Nephron progenitor cell (in vitro differentiated cells): ENCODE measurements at regions not wholly inside any gene's neighbourhood (a gene's known extent, or its start where the extent isn't known, plus 50 kb on each side); places are given as distances from the start of the nearest gene placed in this dataset.
"Not testable (repeated sequence)": the region's sequence is repeated elsewhere in the genome, so short reads cannot be mapped to it uniquely, and the experiment has no call there.

ENCODE experiments used
- DNase-seq: peaks from one replicate; pipeline ENCODE4 v3.0.0; 2021
- H3K27ac Mint-ChIP-seq: 2 replicates; pipeline ENCODE4 v1.8.0; 2021; ENCODE audit warnings: mild to moderate bottlenecking, moderate library complexity, mixed read lengths
- H3K27me3 Mint-ChIP-seq: 2 replicates; pipeline ENCODE4 v1.8.0; 2021; ENCODE audit warnings: mild to moderate bottlenecking, low read depth, mixed read lengths; ENCODE audit not compliant: poor library complexity
- H3K36me3 Mint-ChIP-seq: 2 replicates; pipeline ENCODE4 v1.8.0; 2021; ENCODE audit warnings: low read depth, mixed read lengths
- H3K4me1 Mint-ChIP-seq: 2 replicates; pipeline ENCODE4 v1.8.0; 2021; ENCODE audit warnings: mixed read lengths
- H3K4me3 Mint-ChIP-seq: 2 replicates; pipeline ENCODE4 v1.8.0; 2021; ENCODE audit warnings: mild to moderate bottlenecking, moderate library complexity, mixed read lengths
- H3K9me3 Mint-ChIP-seq: 2 replicates; pipeline ENCODE4 v1.8.0; 2021; ENCODE audit warnings: mild to moderate bottlenecking, moderate library complexity, mixed read lengths
- CTCF ChIP-seq: fragments of 200-600 bp; sonication (generic); IDR thresholded peaks from 2 replicates; pipeline ENCODE4 v1.5.0; 2021; ENCODE audit warnings: antibody characterized with exemption

GRCh38 chr5:163731256-163731655, 225.8 kb downstream of the MAT2B start:
- peaks cover 8% of the 10 kb centered on the region for H3K4me1 Mint-ChIP-seq
- H3K27me3 Mint-ChIP-seq = no peaks in the 10 kb centered on the region
- no peak for DNase-seq
- no peak overlapping the region for H3K4me3 Mint-ChIP-seq
- no peak overlapping the region for H3K27ac Mint-ChIP-seq
- no peaks in the 10 kb centered on the region for H3K9me3 Mint-ChIP-seq
- no peak for TF ChIP-seq CTCF
- H3K36me3 Mint-ChIP-seq = no peaks in the 10 kb centered on the region

DNA sequence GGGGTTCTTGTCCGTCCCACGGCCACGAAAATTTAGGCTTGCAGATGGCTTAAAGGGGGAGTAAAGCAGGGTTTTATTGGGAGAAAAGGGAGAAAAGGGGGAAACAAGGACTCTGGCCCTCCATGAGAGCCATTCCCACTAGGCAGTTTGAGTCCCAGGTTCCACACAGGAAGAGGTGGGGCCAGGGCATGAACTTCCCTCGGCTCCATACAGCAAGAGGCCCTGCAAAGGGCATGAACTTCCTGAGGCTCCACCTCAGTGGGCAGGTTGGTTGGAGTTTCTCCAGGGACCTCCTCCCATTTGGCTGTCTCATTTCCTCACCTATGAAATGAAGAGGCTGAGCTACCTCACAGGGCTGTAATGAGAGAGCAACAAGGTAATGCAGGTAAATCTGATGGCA, 229.7 kb downstream of the MAT2B start:
- peaks cover 8% of the 10 kb centered on the region for H3K4me1 Mint-ChIP-seq

GRCh38 chr5:163747586-163747985, 242.2 kb downstream of the MAT2B start:
- Mint-ChIP-seq H3K4me3 (no peak overlapping the region), H3K9me3 (peaks cover 6% of the 10 kb centered on the region), H3K27ac (no peak overlapping the region), H3K4me1 (no peaks in the 10 kb centered on the region), H3K27me3 (no peaks in the 10 kb centered on the region), H3K36me3 (no peaks in the 10 kb centered on the region)
- no peak for DNase-seq
- no peak for TF ChIP-seq CTCF

More for the DNA sequence above, 229.7 kb downstream of the MAT2B start:
- no peak overlapping the region for H3K27ac Mint-ChIP-seq
- H3K9me3 Mint-ChIP-seq = no peaks in the 10 kb centered on the region
- TF ChIP-seq CTCF = no peak
- H3K4me3 Mint-ChIP-seq = no peak overlapping the region
- no peak for DNase-seq
- H3K27me3 Mint-ChIP-seq = no peaks in the 10 kb centered on the region
- H3K36me3 Mint-ChIP-seq = no peaks in the 10 kb centered on the region

GRCh38 chr5:163748934-163749333, 243.5 kb downstream of the MAT2B start:
- no peaks in the 10 kb centered on the region for H3K36me3 Mint-ChIP-seq
- peaks cover 6% of the 10 kb centered on the region for H3K9me3 Mint-ChIP-seq
- no peak for DNase-seq
- no peak overlapping the region for H3K4me3 Mint-ChIP-seq
- TF ChIP-seq CTCF = no peak
- no peaks in the 10 kb centered on the region for H3K4me1 Mint-ChIP-seq
- no peak overlapping the region for H3K27ac Mint-ChIP-seq
- H3K27me3 Mint-ChIP-seq = no peaks in the 10 kb centered on the region

- H3K27ac Mint-ChIP-seq, H3K9me3 Mint-ChIP-seq, H3K27me3 Mint-ChIP-seq, H3K36me3 Mint-ChIP-seq, H3K4me1 Mint-ChIP-seq, DNase-seq, H3K4me3 Mint-ChIP-seq: not testable (repeated sequence)
Measured at GRCh38 chr5:163750415-163750814, 245.0 kb downstream of the MAT2B start.

DNA sequence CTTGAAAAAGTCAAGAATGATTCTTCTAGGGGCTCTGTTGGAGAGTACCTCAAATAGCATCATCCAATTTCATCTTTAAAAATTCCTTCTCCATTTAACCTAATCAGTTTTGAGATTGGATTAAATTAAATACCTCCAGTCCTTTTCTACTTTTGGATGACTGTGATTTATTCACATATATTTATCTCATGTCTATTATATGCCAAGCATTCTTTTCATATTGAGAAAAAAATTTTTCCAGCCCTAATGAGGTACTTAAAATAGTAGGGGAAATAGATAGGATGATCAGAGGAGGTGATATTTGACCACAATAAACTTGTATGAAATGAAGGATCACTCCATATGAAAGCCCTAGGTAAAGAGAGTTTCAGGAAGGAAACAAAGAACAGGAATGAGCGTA, 250.1 kb downstream of the MAT2B start:
- no peak for DNase-seq
- H3K4me1 Mint-ChIP-seq = no peaks in the 10 kb centered on the region
- no peak for TF ChIP-seq CTCF
- no peak overlapping the region for H3K27ac Mint-ChIP-seq
- no peak overlapping the region for H3K4me3 Mint-ChIP-seq
- H3K27me3 Mint-ChIP-seq = peaks cover 7% of the 10 kb centered on the region
- H3K9me3 Mint-ChIP-seq = no peaks in the 10 kb centered on the region
- no peaks in the 10 kb centered on the region for H3K36me3 Mint-ChIP-seq
